Right atrium auricular region (tissue), 2 donors: ENCODE measurements at regions not wholly inside any gene's neighbourhood (a gene's known extent, or its start where the extent isn't known, plus 50 kb on each side); places are given as distances from the start of the nearest gene placed in this dataset.

ENCODE experiments used
- DNase-seq: peaks from one replicate; pipeline ENCODE4 v3.0.0-alpha.2; 2019; ENCODE audit warnings: low spot score
- H3K27ac ChIP-seq, 2 donors: fragments of 200-600 bp; sonication (generic); 1 replicate in 1 of 2; 2 replicates in 1 of 2; pipeline ENCODE4 v1.5.1; 2016 to 2019
- H3K27me3 ChIP-seq, 2 donors: fragments of 200-600 bp; sonication (generic); one replicate each; pipeline versions ENCODE4 v1.5.1 to v1.6.0; 2017 to 2019
- H3K36me3 ChIP-seq: fragments of 200-600 bp; sonication (generic); one replicate; pipeline ENCODE4 v1.5.1; 2016
- H3K4me1 ChIP-seq, 2 donors: fragments of 200-600 bp; sonication (generic); one replicate each; pipeline versions ENCODE4 v1.5.1 to v1.6.0; 2017 to 2019
- H3K4me3 ChIP-seq, 2 donors: fragments of 200-600 bp; sonication (generic); 1 replicate in 1 of 2; 2 replicates in 1 of 2; pipeline ENCODE4 v1.5.1; 2017 to 2019; ENCODE audit warnings: mild to moderate bottlenecking in 1 of 2, moderate library complexity in 1 of 2
- H3K9me3 ChIP-seq, 2 donors: fragments of 200-600 bp; sonication (generic); one replicate each; pipeline ENCODE4 v1.5.1; 2019
- TF ChIP-seq, protein P1 (sequence below), 2 donors: fragments of 200-600 bp; sonication (generic); IDR thresholded peaks; one replicate each; pipeline ENCODE4 v1.5.1; 2019; ENCODE audit warnings: antibody characterized with exemption in 2 of 2

DNA sequence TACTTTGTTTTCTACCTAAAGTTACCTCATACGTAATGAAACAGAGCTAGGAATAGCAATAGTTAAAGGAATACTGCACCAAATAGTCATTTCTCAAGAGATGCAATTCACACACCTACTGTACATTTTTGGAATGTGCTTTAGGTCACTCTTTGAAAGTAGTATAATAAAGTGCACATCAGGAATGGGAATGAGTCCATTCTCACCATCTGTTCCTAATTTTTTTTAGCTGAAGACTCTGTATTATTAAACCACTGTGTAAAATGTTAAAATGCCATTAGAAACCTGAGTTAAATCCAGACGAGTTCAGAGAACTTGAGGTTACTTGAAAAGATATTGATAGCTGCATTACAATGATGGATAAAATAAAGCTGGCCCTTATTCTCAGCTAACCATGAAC is 51.9 kb upstream of the EPHA7 start:
- no peak for DNase-seq
- Histone ChIP-seq H3K4me1 (no peaks in the 10 kb centered on the region), H3K9me3 (no peaks in the 10 kb centered on the region), H3K36me3 (no peaks in the 10 kb centered on the region), H3K27ac (no peak overlapping the region), H3K4me3 (no peak overlapping the region), H3K27me3 (no peaks in the 10 kb centered on the region)
- TF ChIP-seq, protein P1, sequence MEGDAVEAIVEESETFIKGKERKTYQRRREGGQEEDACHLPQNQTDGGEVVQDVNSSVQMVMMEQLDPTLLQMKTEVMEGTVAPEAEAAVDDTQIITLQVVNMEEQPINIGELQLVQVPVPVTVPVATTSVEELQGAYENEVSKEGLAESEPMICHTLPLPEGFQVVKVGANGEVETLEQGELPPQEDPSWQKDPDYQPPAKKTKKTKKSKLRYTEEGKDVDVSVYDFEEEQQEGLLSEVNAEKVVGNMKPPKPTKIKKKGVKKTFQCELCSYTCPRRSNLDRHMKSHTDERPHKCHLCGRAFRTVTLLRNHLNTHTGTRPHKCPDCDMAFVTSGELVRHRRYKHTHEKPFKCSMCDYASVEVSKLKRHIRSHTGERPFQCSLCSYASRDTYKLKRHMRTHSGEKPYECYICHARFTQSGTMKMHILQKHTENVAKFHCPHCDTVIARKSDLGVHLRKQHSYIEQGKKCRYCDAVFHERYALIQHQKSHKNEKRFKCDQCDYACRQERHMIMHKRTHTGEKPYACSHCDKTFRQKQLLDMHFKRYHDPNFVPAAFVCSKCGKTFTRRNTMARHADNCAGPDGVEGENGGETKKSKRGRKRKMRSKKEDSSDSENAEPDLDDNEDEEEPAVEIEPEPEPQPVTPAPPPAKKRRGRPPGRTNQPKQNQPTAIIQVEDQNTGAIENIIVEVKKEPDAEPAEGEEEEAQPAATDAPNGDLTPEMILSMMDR (IDR thresholded peaks at IDR 0.05): no peak
